HEK293 (cell line): ENCODE measurements at regions not wholly inside any gene's neighbourhood (a gene's known extent, or its start where the extent isn't known, plus 50 kb on each side); places are given as distances from the start of the nearest gene placed in this dataset.

Experiments used
- CTCF ChIA-PET: fragments of 350-600 bp; formaldehyde crosslinking; extraction: SDS; loops from one replicate; lab custom pipeline; 2021; ENCODE audit warnings: antibody characterized with exemption; lab: Yijun Ruan, JAX
- POLR2A ChIA-PET: fragments of 300-600 bp; formaldehyde crosslinking; extraction: SDS; loops from one replicate; lab custom pipeline; 2020; ENCODE audit warnings: antibody characterized with exemption, inconsistent platforms; lab: Yijun Ruan, JAX
- H3K27ac ChIP-seq: fragments of 200-500 bp; sonication (Bioruptor generic); 2 replicates; pipeline ENCODE4 v1.5.1; 2014; ENCODE audit warnings: low read depth, low read length, control low read depth, inconsistent platforms; ENCODE audit errors: extremely low read depth
- H3K36me3 ChIP-seq, 2 experiments: fragments of 200-500 bp in 1 of 2; sonication (Bioruptor generic) in 1 of 2; 1 replicate in 1 of 2; 2 replicates in 1 of 2; pipeline ENCODE4 v1.5.1; 2014 to 2017; ENCODE audit warnings: inconsistent platforms in 2 of 2, low read length in 2 of 2; ENCODE audit not compliant: control insufficient read depth in 2 of 2, insufficient read depth in 1 of 2
- H3K4me1 ChIP-seq: fragments of 200-500 bp; sonication (Bioruptor generic); 2 replicates; pipeline ENCODE4 v1.5.1; 2014; ENCODE audit warnings: mild to moderate bottlenecking, low read length, inconsistent platforms; ENCODE audit not compliant: control insufficient read depth, insufficient read depth
- H3K4me3 ChIP-seq: 2 replicates; pipeline ENCODE4 v1.5.1; 2011; ENCODE audit warnings: low read depth, mild to moderate bottlenecking, control low read depth, low read length, moderate library complexity
- H3K9me3 ChIP-seq: fragments of 200-500 bp; sonication (Bioruptor generic); 2 replicates; pipeline ENCODE4 v1.5.1; 2014; ENCODE audit warnings: low read depth, low read length, inconsistent platforms; ENCODE audit not compliant: control insufficient read depth, insufficient read depth
- HOXD13 ChIP-seq: sonication (generic); formaldehyde crosslinking; IDR thresholded peaks from 2 replicates; pipeline ENCODE4 v1.8.0; 2022; ENCODE audit warnings: missing genetic modification reagents, borderline replicate concordance
- OVOL3 ChIP-seq: fragments of 450-650 bp; formaldehyde crosslinking; IDR thresholded peaks from 2 replicates; pipeline ENCODE4 v1.5.1; 2016; ENCODE audit warnings: missing biosample characterization, missing genetic modification characterization
- SP2 ChIP-seq: fragments of 450-650 bp; formaldehyde crosslinking; IDR thresholded peaks from 2 replicates; pipeline ENCODE4 v1.5.1; 2016; ENCODE audit warnings: missing biosample characterization, missing genetic modification characterization
- ZEB2 ChIP-seq: fragments of 450-650 bp; formaldehyde crosslinking; IDR thresholded peaks from 2 replicates; pipeline ENCODE4 v1.5.1; 2016; ENCODE audit warnings: missing biosample characterization, missing genetic modification characterization
- ZNF112 ChIP-seq: fragments of 450-650 bp; formaldehyde crosslinking; IDR thresholded peaks from 2 replicates; pipeline ENCODE4 v1.5.0; 2017; ENCODE audit warnings: missing biosample characterization, missing genetic modification characterization
- ZNF266 ChIP-seq: fragments of 450-650 bp; formaldehyde crosslinking; IDR thresholded peaks from 2 replicates; pipeline ENCODE4 v1.5.1; 2016; ENCODE audit warnings: missing biosample characterization, missing genetic modification characterization, low read depth
- ZNF521 ChIP-seq: fragments of 450-650 bp; formaldehyde crosslinking; IDR thresholded peaks from 2 replicates; pipeline ENCODE4 v1.5.1; 2017; ENCODE audit warnings: missing biosample characterization, mild to moderate bottlenecking, missing genetic modification characterization
- ZNF561 ChIP-seq: fragments of 450-650 bp; IDR thresholded peaks from 2 replicates; pipeline ENCODE4 v1.5.1; 2018; ENCODE audit warnings: missing biosample characterization, missing genetic modification characterization, borderline replicate concordance
- ZNF585B ChIP-seq: fragments of 450-650 bp; formaldehyde crosslinking; IDR thresholded peaks from 2 replicates; pipeline ENCODE4 v1.5.1; 2016; ENCODE audit warnings: missing biosample characterization, missing genetic modification characterization
- ZNF596 ChIP-seq: fragments of 450-650 bp; IDR thresholded peaks from 2 replicates; pipeline ENCODE4 v1.5.0; 2018; ENCODE audit warnings: missing biosample characterization, mild to moderate bottlenecking, missing genetic modification characterization, moderate library complexity
- ZNF600 ChIP-seq: fragments of 450-650 bp; formaldehyde crosslinking; IDR thresholded peaks from 2 replicates; pipeline ENCODE4 v1.5.1; 2016; ENCODE audit warnings: missing biosample characterization, missing genetic modification characterization
- ZNF701 ChIP-seq: fragments of 450-650 bp; formaldehyde crosslinking; IDR thresholded peaks from 2 replicates; pipeline ENCODE4 v1.5.1; 2016; ENCODE audit warnings: missing biosample characterization, missing genetic modification characterization
- ZNF843 ChIP-seq: fragments of 450-650 bp; formaldehyde crosslinking; IDR thresholded peaks from 2 replicates; pipeline ENCODE4 v1.5.1; 2016; ENCODE audit warnings: missing biosample characterization, missing genetic modification characterization
- ZSCAN16 ChIP-seq: fragments of 450-650 bp; formaldehyde crosslinking; IDR thresholded peaks from 2 replicates; pipeline ENCODE4 v1.5.1; 2016; ENCODE audit warnings: missing biosample characterization, missing genetic modification characterization
- TF ChIP-seq, protein P1 (sequence below): fragments of 450-650 bp; formaldehyde crosslinking; IDR thresholded peaks from 2 replicates; pipeline ENCODE4 v1.5.1; 2016; ENCODE audit warnings: missing biosample characterization, missing genetic modification characterization, borderline replicate concordance
- TF ChIP-seq, protein P2 (sequence below): fragments of 450-650 bp; formaldehyde crosslinking; IDR thresholded peaks from 2 replicates; pipeline ENCODE4 v1.5.1; 2016; ENCODE audit warnings: missing biosample characterization, missing genetic modification characterization
- TF ChIP-seq, protein P3 (sequence below): fragments of 450-650 bp; formaldehyde crosslinking; IDR thresholded peaks from 2 replicates; pipeline ENCODE4 v1.5.1; 2016; ENCODE audit warnings: missing biosample characterization, missing genetic modification characterization

DNA sequence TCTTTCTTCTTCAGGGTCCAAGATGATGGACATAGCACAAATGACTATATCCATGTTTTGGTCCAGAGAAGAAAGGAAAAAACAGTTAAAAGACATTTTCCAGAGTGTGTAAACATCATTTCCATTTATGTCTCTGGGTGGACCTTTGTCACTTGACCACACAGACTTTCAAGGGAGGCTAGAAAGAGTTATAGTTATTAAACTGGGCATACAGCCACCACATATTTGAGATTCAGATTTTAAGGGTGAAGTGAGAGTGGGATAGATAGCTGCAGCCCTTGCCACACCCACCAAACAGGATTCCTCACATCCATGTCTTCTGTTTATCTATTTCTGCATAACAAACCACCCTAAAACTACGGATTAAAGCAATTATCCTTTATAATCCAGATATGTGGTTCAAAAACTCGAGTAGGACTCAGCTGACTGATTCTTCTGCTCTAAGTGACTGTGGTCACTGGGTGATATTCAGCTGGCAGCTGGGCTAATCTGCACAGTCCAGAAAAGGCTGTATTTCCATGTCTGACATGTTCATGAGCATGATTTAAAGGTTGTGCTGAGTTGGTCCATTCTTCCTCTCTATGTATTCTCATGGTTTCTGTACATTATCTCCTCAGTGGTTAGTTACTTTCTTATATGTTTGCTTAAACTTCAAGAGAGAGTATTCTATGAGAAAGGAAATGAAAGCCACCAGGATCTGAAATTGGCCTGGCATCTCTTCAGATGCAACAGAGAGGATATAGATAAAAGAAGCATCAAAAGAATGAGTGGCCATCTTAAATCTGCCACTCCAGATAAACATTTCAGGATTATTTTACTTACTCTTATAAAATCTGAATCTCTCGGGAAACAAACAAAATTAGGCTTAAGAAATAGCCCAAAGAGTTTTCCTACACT lies 459.8 kb upstream of the CTSO start:
- Histone ChIP-seq H3K4me3 (no peak overlapping the region), H3K27ac (no peak overlapping the region), H3K36me3 (no peaks in the 10 kb centered on the region), H3K9me3 (no peaks in the 10 kb centered on the region), H3K4me1 (no peaks in the 10 kb centered on the region)
- ChIA-PET POLR2A (no interaction called here), CTCF (no interaction called here)
- TF ChIP-seq ZEB2 (tag by site-specific recombination) (no peak), ZNF585B (no peak), HOXD13 (CRISPR knock-in tag) (no peak), ZNF596 (no peak), ZSCAN16 (no peak), OVOL3 (no peak), ZNF112 (no peak)
- TF ChIP-seq, protein P1, sequence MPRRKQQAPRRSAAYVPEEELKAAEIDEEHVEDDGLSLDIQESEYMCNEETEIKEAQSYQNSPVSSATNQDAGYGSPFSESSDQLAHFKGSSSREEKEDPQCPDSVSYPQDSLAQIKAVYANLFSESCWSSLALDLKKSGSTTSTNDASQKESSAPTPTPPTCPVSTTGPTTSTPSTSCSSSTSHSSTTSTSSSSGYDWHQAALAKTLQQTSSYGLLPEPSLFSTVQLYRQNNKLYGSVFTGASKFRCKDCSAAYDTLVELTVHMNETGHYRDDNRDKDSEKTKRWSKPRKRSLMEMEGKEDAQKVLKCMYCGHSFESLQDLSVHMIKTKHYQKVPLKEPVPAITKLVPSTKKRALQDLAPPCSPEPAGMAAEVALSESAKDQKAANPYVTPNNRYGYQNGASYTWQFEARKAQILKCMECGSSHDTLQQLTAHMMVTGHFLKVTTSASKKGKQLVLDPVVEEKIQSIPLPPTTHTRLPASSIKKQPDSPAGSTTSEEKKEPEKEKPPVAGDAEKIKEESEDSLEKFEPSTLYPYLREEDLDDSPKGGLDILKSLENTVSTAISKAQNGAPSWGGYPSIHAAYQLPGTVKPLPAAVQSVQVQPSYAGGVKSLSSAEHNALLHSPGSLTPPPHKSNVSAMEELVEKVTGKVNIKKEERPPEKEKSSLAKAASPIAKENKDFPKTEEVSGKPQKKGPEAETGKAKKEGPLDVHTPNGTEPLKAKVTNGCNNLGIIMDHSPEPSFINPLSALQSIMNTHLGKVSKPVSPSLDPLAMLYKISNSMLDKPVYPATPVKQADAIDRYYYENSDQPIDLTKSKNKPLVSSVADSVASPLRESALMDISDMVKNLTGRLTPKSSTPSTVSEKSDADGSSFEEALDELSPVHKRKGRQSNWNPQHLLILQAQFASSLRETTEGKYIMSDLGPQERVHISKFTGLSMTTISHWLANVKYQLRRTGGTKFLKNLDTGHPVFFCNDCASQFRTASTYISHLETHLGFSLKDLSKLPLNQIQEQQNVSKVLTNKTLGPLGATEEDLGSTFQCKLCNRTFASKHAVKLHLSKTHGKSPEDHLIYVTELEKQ (tag by site-specific recombination) = no peak
- TF ChIP-seq, protein P2, sequence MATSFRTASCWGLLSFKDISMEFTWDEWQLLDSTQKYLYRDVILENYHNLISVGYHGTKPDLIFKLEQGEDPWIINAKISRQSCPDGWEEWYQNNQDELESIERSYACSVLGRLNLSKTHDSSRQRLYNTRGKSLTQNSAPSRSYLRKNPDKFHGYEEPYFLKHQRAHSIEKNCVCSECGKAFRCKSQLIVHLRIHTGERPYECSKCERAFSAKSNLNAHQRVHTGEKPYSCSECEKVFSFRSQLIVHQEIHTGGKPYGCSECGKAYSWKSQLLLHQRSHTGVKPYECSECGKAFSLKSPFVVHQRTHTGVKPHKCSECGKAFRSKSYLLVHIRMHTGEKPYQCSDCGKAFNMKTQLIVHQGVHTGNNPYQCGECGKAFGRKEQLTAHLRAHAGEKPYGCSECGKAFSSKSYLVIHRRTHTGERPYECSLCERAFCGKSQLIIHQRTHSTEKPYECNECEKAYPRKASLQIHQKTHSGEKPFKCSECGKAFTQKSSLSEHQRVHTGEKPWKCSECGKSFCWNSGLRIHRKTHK (tag by site-specific recombination) = no peak
- TF ChIP-seq, protein P3, sequence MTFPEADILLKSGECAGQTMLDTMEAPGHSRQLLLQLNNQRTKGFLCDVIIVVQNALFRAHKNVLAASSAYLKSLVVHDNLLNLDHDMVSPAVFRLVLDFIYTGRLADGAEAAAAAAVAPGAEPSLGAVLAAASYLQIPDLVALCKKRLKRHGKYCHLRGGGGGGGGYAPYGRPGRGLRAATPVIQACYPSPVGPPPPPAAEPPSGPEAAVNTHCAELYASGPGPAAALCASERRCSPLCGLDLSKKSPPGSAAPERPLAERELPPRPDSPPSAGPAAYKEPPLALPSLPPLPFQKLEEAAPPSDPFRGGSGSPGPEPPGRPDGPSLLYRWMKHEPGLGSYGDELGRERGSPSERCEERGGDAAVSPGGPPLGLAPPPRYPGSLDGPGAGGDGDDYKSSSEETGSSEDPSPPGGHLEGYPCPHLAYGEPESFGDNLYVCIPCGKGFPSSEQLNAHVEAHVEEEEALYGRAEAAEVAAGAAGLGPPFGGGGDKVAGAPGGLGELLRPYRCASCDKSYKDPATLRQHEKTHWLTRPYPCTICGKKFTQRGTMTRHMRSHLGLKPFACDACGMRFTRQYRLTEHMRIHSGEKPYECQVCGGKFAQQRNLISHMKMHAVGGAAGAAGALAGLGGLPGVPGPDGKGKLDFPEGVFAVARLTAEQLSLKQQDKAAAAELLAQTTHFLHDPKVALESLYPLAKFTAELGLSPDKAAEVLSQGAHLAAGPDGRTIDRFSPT (tag by site-specific recombination) = no peak

DNA sequence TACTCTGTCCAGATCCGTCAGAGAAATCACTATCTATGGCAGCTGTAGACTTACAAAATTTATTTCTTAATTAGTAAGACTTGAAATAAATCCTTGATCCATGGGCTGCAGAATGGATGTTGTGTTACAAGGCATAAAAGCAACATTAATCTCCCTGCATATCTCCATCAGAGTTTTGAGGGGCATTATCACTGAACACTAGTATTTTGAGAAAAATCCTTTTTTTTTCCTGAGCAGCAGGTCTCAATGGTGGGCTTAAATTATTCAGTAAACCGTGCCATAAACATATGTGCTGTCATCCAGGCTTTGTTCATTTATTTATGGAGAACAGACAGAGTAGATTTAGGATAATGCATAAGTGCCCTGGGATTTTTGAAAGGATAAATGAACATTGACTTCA lies 457.9 kb upstream of the CTSO start:
- Histone ChIP-seq H3K27ac (no peak overlapping the region), H3K4me1 (no peaks in the 10 kb centered on the region), H3K9me3 (no peaks in the 10 kb centered on the region), H3K4me3 (no peak overlapping the region), H3K36me3 (no peaks in the 10 kb centered on the region)
- CTCF ChIA-PET = no interaction called here
- TF ChIP-seq ZNF521 (no peak), ZNF701 (tag by site-specific recombination) (no peak), ZNF266 (tag by site-specific recombination) (no peak), ZNF596 (no peak), ZNF561 (tag by site-specific recombination) (no peak), SP2 (tag by site-specific recombination) (no peak), ZNF843 (tag by site-specific recombination) (no peak), ZNF600 (tag by site-specific recombination) (no peak)
- TF ChIP-seq, all 188 proteins: peak for 0
- POLR2A ChIA-PET = no interaction called here
